ENCODE measurements at regions not wholly inside any gene's neighbourhood (a gene's known extent, or its start where the extent isn't known, plus 50 kb on each side); places are given as distances from the start of the nearest gene placed in this dataset.

DNA sequence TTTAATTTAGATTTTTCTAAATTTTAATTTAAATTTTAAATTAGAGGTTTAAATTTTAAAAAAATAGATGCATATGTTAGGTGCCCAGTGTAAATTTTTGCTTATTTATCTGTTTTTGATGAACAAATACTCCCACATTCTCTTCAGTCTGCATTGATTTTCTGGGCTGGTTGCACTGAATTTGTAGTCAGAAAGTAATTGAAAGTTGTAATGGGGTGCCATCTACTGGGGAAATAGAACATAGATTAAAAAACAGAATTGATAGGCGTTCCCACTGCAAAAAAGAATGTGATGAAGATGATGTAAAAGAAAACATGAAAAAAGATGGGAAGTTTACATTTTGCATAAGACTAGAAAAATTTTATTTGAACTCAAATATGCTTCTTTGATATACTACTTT lies 51.7 kb upstream of the CCDC85A start:
- Histone ChIP-seq H3K36me3 (replicated peaks in 1 of 2; ENCODE audit: control extremely low read depth in 1 of 2, control insufficient read depth in 1 of 2, extremely low read depth in 1 of 2, insufficient read depth in 2 of 2, low read length in 1 of 2) (no peaks in the 10 kb centered on the region), H3K79me2 (ENCODE audit: control insufficient read depth, insufficient read depth, low read length) (no peaks in the 10 kb centered on the region), H3K27me3 (replicated peaks in 1 of 4; ENCODE audit: control extremely low read depth in 1 of 4, control insufficient read depth in 3 of 4, insufficient read depth in 4 of 4, low read length in 3 of 4) (no peaks in the 10 kb centered on the region), H3K9me3 (ENCODE audit: control extremely low read depth in 1 of 3, control insufficient read depth in 2 of 3, insufficient read depth in 1 of 3, low read length in 2 of 3) (no peaks in the 10 kb centered on the region), H3K4me1 (ENCODE audit: control insufficient read depth in 2 of 2, insufficient read depth in 2 of 2, low read length in 2 of 2) (no peaks in the 10 kb centered on the region), H3K4me3 (ENCODE audit: control extremely low read depth in 1 of 5, extremely low read depth in 1 of 5, insufficient read depth in 1 of 5, low read depth in 2 of 5, low read length in 4 of 5) (no peak overlapping the region), H2AFZ (ENCODE audit: insufficient read depth, low read depth, low read length, poor library complexity, severe bottlenecking) (no peak overlapping the region), H3K4me2 (replicated peaks; ENCODE audit: low read depth, low read length, poor library complexity, severe bottlenecking) (no peak overlapping the region), H4K20me1 (ENCODE audit: control insufficient read depth, insufficient read depth, low read length, poor library complexity, severe bottlenecking) (no peaks in the 10 kb centered on the region), H3K9ac (ENCODE audit: low read length) (no peak overlapping the region), H3K27ac (ENCODE audit: low read length in 2 of 2) (no peak overlapping the region)
- no peaks in the 10 kb centered on the region for H3K4me1 Mint-ChIP-seq
- ChIA-PET CTCF (no interaction called here), POLR2A (no interaction called here)
- intact Hi-C loops (cut with micrococcal nuclease) = no loop called here
- no peak overlapping the region for H3K4me3 Mint-ChIP-seq
- no peak overlapping the region for H3K27ac Mint-ChIP-seq
- H3K9me3 Mint-ChIP-seq (ENCODE audit: insufficient read depth) = no peaks in the 10 kb centered on the region
- DNase-seq = peak; percentile 23
- ATAC-seq (ENCODE audit: low read depth) = no peak
- peaks cover 7% of the 10 kb centered on the region for H3K27me3 Mint-ChIP-seq
- WGBS (ENCODE audit: insufficient coverage) = no CpG with 5 or more reads among the region's 1 CpG
- TF ChIP-seq, protein P1, sequence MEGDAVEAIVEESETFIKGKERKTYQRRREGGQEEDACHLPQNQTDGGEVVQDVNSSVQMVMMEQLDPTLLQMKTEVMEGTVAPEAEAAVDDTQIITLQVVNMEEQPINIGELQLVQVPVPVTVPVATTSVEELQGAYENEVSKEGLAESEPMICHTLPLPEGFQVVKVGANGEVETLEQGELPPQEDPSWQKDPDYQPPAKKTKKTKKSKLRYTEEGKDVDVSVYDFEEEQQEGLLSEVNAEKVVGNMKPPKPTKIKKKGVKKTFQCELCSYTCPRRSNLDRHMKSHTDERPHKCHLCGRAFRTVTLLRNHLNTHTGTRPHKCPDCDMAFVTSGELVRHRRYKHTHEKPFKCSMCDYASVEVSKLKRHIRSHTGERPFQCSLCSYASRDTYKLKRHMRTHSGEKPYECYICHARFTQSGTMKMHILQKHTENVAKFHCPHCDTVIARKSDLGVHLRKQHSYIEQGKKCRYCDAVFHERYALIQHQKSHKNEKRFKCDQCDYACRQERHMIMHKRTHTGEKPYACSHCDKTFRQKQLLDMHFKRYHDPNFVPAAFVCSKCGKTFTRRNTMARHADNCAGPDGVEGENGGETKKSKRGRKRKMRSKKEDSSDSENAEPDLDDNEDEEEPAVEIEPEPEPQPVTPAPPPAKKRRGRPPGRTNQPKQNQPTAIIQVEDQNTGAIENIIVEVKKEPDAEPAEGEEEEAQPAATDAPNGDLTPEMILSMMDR (IDR thresholded peaks at IDR 0.05) = peak; percentile 41
- no peak for TF ChIP-seq EZH2 (IDR thresholded peaks at IDR 0.05; ENCODE audit: borderline replicate concordance, insufficient read depth, low read depth, low read length, poor library complexity, severe bottlenecking)

DNA sequence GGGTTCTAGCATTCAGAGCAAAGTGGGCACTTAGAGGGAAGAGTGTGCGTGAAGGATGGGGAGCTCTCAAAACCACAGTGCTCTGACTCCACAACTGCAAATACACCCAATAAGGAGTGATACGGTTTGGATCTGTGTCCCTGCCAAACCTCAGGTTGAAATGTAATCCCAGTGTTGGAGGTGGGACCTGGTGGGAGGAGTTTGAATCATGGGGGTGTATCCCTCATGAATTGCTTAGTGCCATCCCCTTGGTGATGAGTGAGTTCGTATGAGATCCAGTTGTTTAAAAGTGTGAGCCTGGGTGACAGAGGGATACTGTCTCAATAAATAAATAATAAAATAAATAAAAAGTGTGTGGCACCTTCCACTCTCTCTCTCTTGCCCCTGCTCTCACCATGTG lies 50.3 kb upstream of the CCDC85A start:
- Histone ChIP-seq H3K4me2 (replicated peaks; ENCODE audit: low read depth, low read length, poor library complexity, severe bottlenecking) (no peak overlapping the region), H3K9ac (ENCODE audit: low read length) (no peak overlapping the region), H3K36me3 (replicated peaks in 1 of 2; ENCODE audit: control extremely low read depth in 1 of 2, control insufficient read depth in 1 of 2, extremely low read depth in 1 of 2, insufficient read depth in 2 of 2, low read length in 1 of 2) (no peaks in the 10 kb centered on the region), H3K4me3 (ENCODE audit: control extremely low read depth in 1 of 5, extremely low read depth in 1 of 5, insufficient read depth in 1 of 5, low read depth in 2 of 5, low read length in 4 of 5) (no peak overlapping the region), H3K27ac (ENCODE audit: low read length in 2 of 2) (no peak overlapping the region), H2AFZ (ENCODE audit: insufficient read depth, low read depth, low read length, poor library complexity, severe bottlenecking) (no peak overlapping the region), H3K4me1 (ENCODE audit: control insufficient read depth in 2 of 2, insufficient read depth in 2 of 2, low read length in 2 of 2) (no peaks in the 10 kb centered on the region), H4K20me1 (ENCODE audit: control insufficient read depth, insufficient read depth, low read length, poor library complexity, severe bottlenecking) (no peaks in the 10 kb centered on the region), H3K27me3 (replicated peaks in 1 of 4; ENCODE audit: control extremely low read depth in 1 of 4, control insufficient read depth in 3 of 4, insufficient read depth in 4 of 4, low read length in 3 of 4) (no peaks in the 10 kb centered on the region), H3K79me2 (ENCODE audit: control insufficient read depth, insufficient read depth, low read length) (no peaks in the 10 kb centered on the region), H3K9me3 (ENCODE audit: control extremely low read depth in 1 of 3, control insufficient read depth in 2 of 3, insufficient read depth in 1 of 3, low read length in 2 of 3) (no peaks in the 10 kb centered on the region)
- H3K4me1 Mint-ChIP-seq = no peaks in the 10 kb centered on the region
- H3K4me3 Mint-ChIP-seq = no peak overlapping the region
- H3K27me3 Mint-ChIP-seq = peaks cover 7% of the 10 kb centered on the region
- WGBS (ENCODE audit: insufficient coverage) = no CpG with 5 or more reads among the region's 3 CpGs
- H3K9me3 Mint-ChIP-seq (ENCODE audit: insufficient read depth) = no peaks in the 10 kb centered on the region
- DNase-seq (no peak), ATAC-seq (ENCODE audit: low read depth) (no peak)
- H3K27ac Mint-ChIP-seq = no peak overlapping the region
- TF ChIP-seq, protein P1 (IDR thresholded peaks at IDR 0.05) = no peak
- no peak for TF ChIP-seq EZH2 (IDR thresholded peaks at IDR 0.05; ENCODE audit: borderline replicate concordance, insufficient read depth, low read depth, low read length, poor library complexity, severe bottlenecking)
- intact Hi-C loops (cut with micrococcal nuclease) = no loop called here
- ChIA-PET POLR2A (no interaction called here), CTCF (no interaction called here)

All from B cell (primary cell).